PC-9 (cell line): ENCODE measurements at regions not wholly inside any gene's neighbourhood (a gene's known extent, or its start where the extent isn't known, plus 50 kb on each side); places are given as distances from the start of the nearest gene placed in this dataset.
A peak's percentile ranks its signal among the peaks of the same experiment; 100 is the strongest.

ENCODE experiments used
- BruUV-seq: library from RNA; stranded (reverse); fragments of 400-500 nt; replicated peaks from 2 replicates; lab custom pipeline; 2021; lab: Mats Ljungman, UMichigan
- CTCF ChIA-PET: fragments of 300-600 bp; sonication (Branson Sonifier 250); formaldehyde crosslinking; loops from one replicate; lab custom pipeline; 2022; ENCODE audit warnings: antibody characterized with exemption; lab: Charles Lee
- POLR2A ChIA-PET: fragments of 300-600 bp; sonication (Branson Sonifier 250); formaldehyde crosslinking; loops from one replicate; lab custom pipeline; 2022; ENCODE audit warnings: antibody characterized with exemption; ENCODE audit not compliant: unreplicated experiment; lab: Charles Lee
- DNase-seq, 2 experiments: peaks; one replicate each; pipeline versions ENCODE4 v3.0.0 to v3.0.0-alpha.2; 2015 to 2022; ENCODE audit warnings: mixed read lengths in 1 of 2
- H2AFZ ChIP-seq: fragments of 200-600 bp; sonication (generic); 2 replicates; pipeline ENCODE4 v1.8.1; 2017; ENCODE audit warnings: antibody characterized with exemption
- H3F3A ChIP-seq: fragments of 200-600 bp; sonication (generic); 2 replicates; pipeline ENCODE4 v1.8.1; 2017; ENCODE audit warnings: antibody characterized with exemption, mild to moderate bottlenecking, low read depth; ENCODE audit not compliant: insufficient read depth
- H3K27ac ChIP-seq: fragments of 200-600 bp; sonication (generic); 2 replicates; pipeline ENCODE4 v1.6.1; 2016; ENCODE audit warnings: mixed run types
- H3K27me3 ChIP-seq: fragments of 200-600 bp; sonication (generic); 2 replicates; pipeline ENCODE4 v1.6.1; 2016; ENCODE audit warnings: low read depth, mixed run types; ENCODE audit not compliant: insufficient read depth
- H3K36me3 ChIP-seq: fragments of 200-600 bp; sonication (generic); 2 replicates; pipeline ENCODE4 v1.6.1; 2016; ENCODE audit warnings: low read depth, mixed run types
- H3K4me1 ChIP-seq: fragments of 200-600 bp; sonication (generic); replicated peaks from 2 replicates; pipeline ENCODE4 v1.6.1; 2016; ENCODE audit warnings: mixed run types; ENCODE audit not compliant: insufficient read depth
- H3K4me2 ChIP-seq: fragments of 200-600 bp; sonication (generic); 2 replicates; pipeline ENCODE4 v1.6.1; 2017; ENCODE audit warnings: mixed run types
- H3K4me3 ChIP-seq: fragments of 200-600 bp; sonication (generic); 2 replicates; pipeline ENCODE4 v1.6.1; 2016; ENCODE audit warnings: mixed run types
- H3K79me2 ChIP-seq: fragments of 200-600 bp; sonication (generic); 2 replicates; pipeline ENCODE4 v1.6.1; 2017; ENCODE audit warnings: low read depth, mixed run types
- H3K9me2 ChIP-seq: fragments of 200-600 bp; sonication (generic); 2 replicates; pipeline ENCODE4 v1.8.1; 2017; ENCODE audit warnings: mild to moderate bottlenecking; ENCODE audit not compliant: insufficient read depth
- H3K9me3 ChIP-seq: fragments of 200-600 bp; sonication (generic); 2 replicates; pipeline ENCODE4 v1.8.1; 2016; ENCODE audit warnings: low read depth; ENCODE audit not compliant: insufficient read depth
- H4K20me1 ChIP-seq: fragments of 200-600 bp; sonication (generic); 2 replicates; pipeline ENCODE4 v1.8.1; 2017; ENCODE audit not compliant: insufficient read depth
- EZH2 ChIP-seq: fragments of 200-600 bp; sonication (generic); IDR thresholded peaks from 2 replicates; pipeline ENCODE4 v1.8.0; 2017; ENCODE audit warnings: antibody characterized with exemption, low read depth
- intact Hi-C: fragments of 100-400 bp; cut with micrococcal nuclease; formaldehyde crosslinking; loops from one replicate; pipeline ENCODE4 v1.10.0; 2022; ENCODE audit not compliant: unreplicated experiment
- TF ChIP-seq, protein P1 (sequence below): fragments of 200-600 bp; sonication (generic); conservative IDR thresholded peaks from 2 replicates; pipeline ENCODE4 v1.6.1; 2017; ENCODE audit warnings: mixed run types, antibody characterized with exemption, mild to moderate bottlenecking, moderate library complexity

DNA sequence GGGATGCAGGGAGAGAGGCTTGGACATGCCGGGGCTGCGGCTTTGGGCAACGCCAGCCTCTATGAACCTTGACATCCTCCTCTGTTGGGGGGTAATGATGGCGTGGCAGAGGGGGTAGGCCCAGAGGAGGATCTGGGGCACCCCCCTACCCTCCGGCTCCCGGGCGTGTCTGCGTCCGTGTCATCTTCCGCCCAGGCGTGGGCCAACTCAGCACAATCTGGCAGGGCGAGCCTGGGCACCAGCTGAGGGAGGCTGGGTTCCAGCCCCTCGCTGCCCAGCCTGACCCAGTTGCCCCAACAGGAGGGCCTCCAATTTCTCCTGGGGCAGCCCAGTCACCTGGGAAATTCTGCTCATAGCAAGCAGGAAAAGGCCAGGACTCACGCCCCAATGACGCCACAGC, 62.9 kb upstream of the IL17B start:
- CTCF ChIA-PET = interaction anchor here (0.5 to 1.9 kb wide), 4 partner anchors 12 to 177 kb away, joined by 3 to 6 read pairs (median 4); no protein-coding TSS in a partner anchor
- intact Hi-C loops = loop anchor here (1.0 kb wide), 2 partner anchors 122 to 176 kb away; no protein-coding TSS in a partner anchor

DNA sequence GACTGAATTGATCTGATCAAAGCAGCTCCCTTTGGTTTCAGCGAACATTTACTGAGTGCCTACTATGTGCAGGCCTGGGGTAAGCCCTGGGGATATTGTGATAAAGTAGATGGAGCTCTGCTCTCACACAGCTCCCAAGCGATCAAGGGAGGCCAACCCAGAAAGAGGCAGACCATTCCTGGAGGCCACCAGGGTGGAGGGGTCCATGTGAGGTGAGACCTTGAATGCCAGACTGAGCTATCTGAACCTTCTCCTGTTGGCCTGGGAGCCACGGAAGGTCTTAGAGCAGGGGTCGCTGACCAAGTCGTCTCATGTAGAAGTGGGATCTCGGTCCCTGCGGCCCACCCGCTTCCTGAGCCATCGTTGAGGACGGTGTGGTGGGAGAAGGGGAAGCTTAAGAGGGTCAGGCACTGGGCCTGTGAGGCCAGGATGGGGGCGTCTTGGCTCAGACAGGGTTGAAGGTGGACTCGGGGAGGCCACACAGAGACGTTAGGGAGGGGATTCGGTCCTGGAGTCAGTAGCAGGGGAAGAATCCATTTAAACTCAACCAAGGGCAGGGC, 62.2 kb upstream of the IL17B start:
- BruUV-seq = no TSS peak
- no peaks in the 10 kb centered on the region for H3K27me3 ChIP-seq
- CTCF ChIA-PET = interaction anchor here (0.6 to 1.7 kb wide), 5 partner anchors 13 to 177 kb away, joined by 3 to 8 read pairs (median 5); no protein-coding TSS in a partner anchor
- H3K36me3 ChIP-seq = no peaks in the 10 kb centered on the region
- H3K9me2 ChIP-seq = no peaks in the 10 kb centered on the region
- peaks cover 40% of the 10 kb centered on the region for H3K4me1 ChIP-seq
- no peaks in the 10 kb centered on the region for H3K79me2 ChIP-seq
- POLR2A ChIA-PET = no interaction called here
- TF ChIP-seq EZH2 = no peak
- TF ChIP-seq, protein P1, sequence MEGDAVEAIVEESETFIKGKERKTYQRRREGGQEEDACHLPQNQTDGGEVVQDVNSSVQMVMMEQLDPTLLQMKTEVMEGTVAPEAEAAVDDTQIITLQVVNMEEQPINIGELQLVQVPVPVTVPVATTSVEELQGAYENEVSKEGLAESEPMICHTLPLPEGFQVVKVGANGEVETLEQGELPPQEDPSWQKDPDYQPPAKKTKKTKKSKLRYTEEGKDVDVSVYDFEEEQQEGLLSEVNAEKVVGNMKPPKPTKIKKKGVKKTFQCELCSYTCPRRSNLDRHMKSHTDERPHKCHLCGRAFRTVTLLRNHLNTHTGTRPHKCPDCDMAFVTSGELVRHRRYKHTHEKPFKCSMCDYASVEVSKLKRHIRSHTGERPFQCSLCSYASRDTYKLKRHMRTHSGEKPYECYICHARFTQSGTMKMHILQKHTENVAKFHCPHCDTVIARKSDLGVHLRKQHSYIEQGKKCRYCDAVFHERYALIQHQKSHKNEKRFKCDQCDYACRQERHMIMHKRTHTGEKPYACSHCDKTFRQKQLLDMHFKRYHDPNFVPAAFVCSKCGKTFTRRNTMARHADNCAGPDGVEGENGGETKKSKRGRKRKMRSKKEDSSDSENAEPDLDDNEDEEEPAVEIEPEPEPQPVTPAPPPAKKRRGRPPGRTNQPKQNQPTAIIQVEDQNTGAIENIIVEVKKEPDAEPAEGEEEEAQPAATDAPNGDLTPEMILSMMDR = no peak
- intact Hi-C loops = no loop called here
- DNase-seq = no peak
- no peak overlapping the region for H3K4me3 ChIP-seq
- H3F3A ChIP-seq = peaks cover 18% of the 10 kb centered on the region; the same call in 1 of the 2 replicates
- no peak overlapping the region for H3K4me2 ChIP-seq
- H4K20me1 ChIP-seq = no peaks in the 10 kb centered on the region
- H3K9me3 ChIP-seq = no peaks in the 10 kb centered on the region
- no peak overlapping the region for H2AFZ ChIP-seq
- H3K27ac ChIP-seq = no peak overlapping the region

More for the DNA sequence above, 62.9 kb upstream of the IL17B start:
- Histone ChIP-seq H3K27ac (no peak overlapping the region), H4K20me1 (no peaks in the 10 kb centered on the region), H3K9me3 (no peaks in the 10 kb centered on the region), H3K36me3 (no peaks in the 10 kb centered on the region), H3K4me2 (no peak overlapping the region), H2AFZ (no peak overlapping the region), H3K4me1 (peaks cover 42% of the 10 kb centered on the region), H3K4me3 (no peak overlapping the region), H3K79me2 (no peaks in the 10 kb centered on the region), H3K9me2 (no peaks in the 10 kb centered on the region), H3F3A (peaks cover 19% of the 10 kb centered on the region), H3K27me3 (no peaks in the 10 kb centered on the region)
- BruUV-seq = no TSS peak
- POLR2A ChIA-PET = no interaction called here
- TF ChIP-seq, protein P1 = no peak
- no peak for TF ChIP-seq EZH2
- DNase-seq = no peak

DNA sequence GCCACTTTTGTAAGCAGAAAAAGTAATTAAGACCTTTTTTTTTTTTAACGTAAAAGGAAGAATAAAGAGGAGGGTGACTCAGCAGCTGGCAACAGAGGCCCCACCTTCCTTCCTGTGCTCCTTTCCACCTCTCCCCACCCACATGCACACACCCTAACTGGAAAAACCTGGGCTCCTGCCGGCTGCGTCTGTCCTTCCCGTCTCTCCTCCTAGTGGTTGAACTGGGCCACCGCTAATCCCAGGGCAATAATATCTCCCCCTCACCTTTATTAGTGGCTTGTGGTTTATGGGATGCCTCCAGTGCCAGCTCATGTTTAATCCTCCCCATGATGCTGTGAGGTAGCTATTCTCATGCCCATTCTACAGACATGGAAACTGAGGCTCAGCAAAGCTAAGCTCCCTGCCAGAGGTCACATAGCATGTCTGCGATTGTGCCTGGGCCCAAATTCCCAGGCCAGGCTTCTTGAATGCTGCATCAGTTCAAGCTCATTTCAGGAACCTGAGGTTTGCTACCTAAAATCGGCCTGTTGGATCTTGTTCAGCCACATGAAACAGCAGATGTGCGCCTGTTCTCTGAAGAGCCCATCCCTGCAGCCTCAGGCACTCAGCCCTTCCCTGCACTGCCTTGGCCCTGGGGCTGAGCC, 60.9 kb upstream of the IL17B start:
- peak overlapping the region; percentile 66 for H3K27ac ChIP-seq
- H3K4me2 ChIP-seq = peak overlapping the region; percentile 54; the same call in 1 of the 2 replicates
- H2AFZ ChIP-seq = no peak overlapping the region
- no peaks in the 10 kb centered on the region for H3K27me3 ChIP-seq
- H4K20me1 ChIP-seq = no peaks in the 10 kb centered on the region
- intact Hi-C loops = loop anchor here (1.0 kb wide), 3 partner anchors 46 to 121 kb away; partner anchors contain the start of gene CSNK1A1
- peaks cover 18% of the 10 kb centered on the region; the same call in 1 of the 2 replicates for H3F3A ChIP-seq
- no peaks in the 10 kb centered on the region for H3K9me3 ChIP-seq
- ChIA-PET CTCF (interaction anchor here (0.6 to 1.4 kb wide), 6 partner anchors 105 to 473 kb away, joined by 3 to 5 read pairs (median 3); partner anchors contain the start of gene CSNK1A1), POLR2A (interaction anchor here (0.6 to 0.9 kb wide), 5 partner anchors 59 to 521 kb away, joined by 3 to 8 read pairs (median 5); partner anchors contain the start of gene SLC26A2)
- H3K9me2 ChIP-seq = no peaks in the 10 kb centered on the region
- DNase-seq = peak; percentile 93 to 95
- no TSS peak for BruUV-seq
- peaks cover 27% of the 10 kb centered on the region for H3K4me1 ChIP-seq
- TF ChIP-seq, protein P1 = peak; percentile 76
- TF ChIP-seq EZH2 = no peak
- H3K79me2 ChIP-seq = no peaks in the 10 kb centered on the region
- no peak overlapping the region for H3K4me3 ChIP-seq
- H3K36me3 ChIP-seq = no peaks in the 10 kb centered on the region
